Activated naive CD4-positive, alpha-beta T cell treated with anti-CD3 and anti-CD28 coated beads, Interleukin-2, amount 50 U/mL, for 72 hours (primary cell): ENCODE measurements at regions not wholly inside any gene's neighbourhood (a gene's known extent, or its start where the extent isn't known, plus 50 kb on each side); places are given as distances from the start of the nearest gene placed in this dataset.
"Not testable (repeated sequence)": the region's sequence is repeated elsewhere in the genome, so short reads cannot be mapped to it uniquely, and the experiment has no call there.

Experiments
- ATAC-seq, 2 donors: fragments of 150-1000 bp; cut with Tn5 transposase; 2 replicates each; pipeline ENCODE4 v1.10.0; 2021; ENCODE audit warnings: mild to moderate bottlenecking in 2 of 2, moderate library complexity in 2 of 2
- DNase-seq, 2 donors: peaks; one replicate each; pipeline ENCODE4 v3.0.0; 2021 to 2022; ENCODE audit warnings: low spot score in 2 of 2
- H3K27ac Mint-ChIP-seq, 2 donors: one replicate each; pipeline ENCODE4 v1.8.0; 2022; ENCODE audit warnings: mild to moderate bottlenecking in 2 of 2, mixed read lengths in 2 of 2
- H3K36me3 Mint-ChIP-seq, 2 donors: one replicate each; pipeline ENCODE4 v1.8.0; 2022; ENCODE audit warnings: mixed read lengths in 2 of 2
- H3K9me3 Mint-ChIP-seq, 2 donors: one replicate each; pipeline ENCODE4 v1.8.0; 2022; ENCODE audit warnings: mixed read lengths in 2 of 2

DNA sequence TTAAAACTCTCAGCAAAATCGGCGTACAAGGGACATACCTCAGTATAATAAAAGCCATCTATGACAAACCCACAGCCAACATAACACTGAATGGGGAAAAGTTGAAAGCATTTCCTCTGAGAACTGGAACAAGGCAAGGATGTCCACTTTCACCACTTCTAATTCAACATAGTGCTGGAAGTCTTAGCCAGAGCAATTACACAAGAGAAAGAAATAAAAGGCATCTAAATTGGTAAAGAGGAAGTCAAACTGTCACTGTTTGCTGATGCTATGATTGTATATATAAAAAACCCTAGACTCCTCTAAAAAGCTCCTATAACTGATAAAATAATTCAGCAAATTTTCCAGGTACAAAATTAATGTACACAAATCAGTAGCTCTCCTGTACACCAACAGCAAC, 116.9 kb upstream of the CPM start:
- peaks cover 6 to 35% of the 10 kb centered on the region in 2 donors for H3K36me3 Mint-ChIP-seq
- not testable (repeated sequence) for H3K27ac Mint-ChIP-seq, DNase-seq, ATAC-seq
- peaks cover 0 to 27% of the 10 kb centered on the region in 2 donors for H3K9me3 Mint-ChIP-seq

DNA sequence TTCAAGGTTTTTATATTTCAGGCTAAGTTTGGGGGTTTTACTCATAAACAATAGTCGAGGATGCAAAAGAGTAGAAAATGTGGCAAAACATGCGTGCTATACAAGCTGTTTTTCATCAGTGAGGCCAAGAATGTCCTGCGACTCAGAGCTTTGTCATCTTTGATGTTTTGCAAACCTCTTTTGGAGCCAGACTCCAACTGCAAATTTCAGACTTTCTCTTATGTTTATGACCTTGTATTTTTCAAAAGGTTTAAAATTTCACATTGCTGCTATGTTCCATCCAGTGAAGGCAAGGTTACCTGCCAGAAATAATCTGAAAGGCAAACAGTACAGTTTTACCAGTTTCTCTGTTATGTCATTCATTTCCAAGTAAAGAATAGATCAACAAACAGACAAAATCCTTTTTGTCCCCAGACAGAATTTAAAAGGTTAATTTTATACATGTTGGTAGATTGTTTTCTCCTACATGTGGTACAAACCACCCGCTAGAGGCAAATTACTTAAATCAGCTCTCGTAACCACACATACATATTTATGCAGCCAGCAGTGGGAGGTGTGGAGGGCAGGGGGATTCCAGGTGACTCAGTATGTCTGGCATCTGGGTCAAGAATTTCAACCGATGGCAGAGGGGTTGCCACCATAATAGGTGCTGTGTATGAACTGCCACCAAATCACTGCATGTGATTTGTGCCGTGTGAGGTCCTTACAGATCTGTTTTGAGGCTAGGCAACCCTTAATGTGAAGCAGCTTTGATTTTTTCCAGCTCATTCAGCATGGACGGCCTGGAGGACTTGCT, 119.8 kb upstream of the CPM start:
- H3K9me3 Mint-ChIP-seq, result peaks cover 0 to 27% of the 10 kb centered on the region in 2 donors
- peaks cover 6 to 39% of the 10 kb centered on the region in 2 donors for H3K36me3 Mint-ChIP-seq
- ATAC-seq, result peak; percentile 96 to 98
- peak; percentile 35 to 69 for DNase-seq
- H3K27ac Mint-ChIP-seq, result no peak overlapping the region

DNA sequence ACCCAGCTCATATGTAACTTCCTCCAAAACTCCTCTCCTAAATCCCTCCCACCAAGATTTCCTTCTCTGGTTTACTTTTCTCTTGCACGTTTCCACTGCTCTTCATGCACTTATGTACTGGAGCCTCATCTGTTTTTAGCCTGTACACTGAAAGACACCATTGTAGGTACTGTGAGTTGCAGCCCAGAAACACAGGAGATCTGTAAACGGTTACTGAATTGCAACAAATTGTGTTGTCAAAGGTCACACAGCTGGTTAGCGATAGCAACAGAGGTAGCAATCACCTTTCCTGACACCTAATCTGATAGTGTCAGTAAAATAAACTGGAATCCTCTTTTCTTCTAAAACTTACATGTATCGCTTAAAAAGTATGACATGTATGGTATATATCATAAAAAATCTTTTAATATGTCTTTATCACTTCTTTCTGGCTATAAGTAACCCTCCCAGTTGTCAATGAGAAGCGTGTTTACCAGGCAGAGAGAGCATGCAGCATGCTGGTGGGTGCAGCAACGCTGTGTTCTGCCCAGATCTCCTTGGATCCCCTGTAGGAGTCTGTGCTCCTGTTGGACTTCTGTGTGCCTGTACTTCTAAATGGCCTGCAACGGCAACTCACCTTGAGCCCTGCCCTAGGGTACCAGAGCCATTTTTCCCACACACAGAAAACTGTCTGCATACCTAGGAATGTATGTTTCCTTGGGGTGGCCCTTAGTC, 121.5 kb upstream of the CPM start:
- DNase-seq, result no peak
- no peak overlapping the region for H3K27ac Mint-ChIP-seq
- ATAC-seq, result no peak
- peaks cover 0 to 20% of the 10 kb centered on the region in 2 donors for H3K9me3 Mint-ChIP-seq
- H3K36me3 Mint-ChIP-seq, result peaks cover 6 to 28% of the 10 kb centered on the region in 2 donors

DNA sequence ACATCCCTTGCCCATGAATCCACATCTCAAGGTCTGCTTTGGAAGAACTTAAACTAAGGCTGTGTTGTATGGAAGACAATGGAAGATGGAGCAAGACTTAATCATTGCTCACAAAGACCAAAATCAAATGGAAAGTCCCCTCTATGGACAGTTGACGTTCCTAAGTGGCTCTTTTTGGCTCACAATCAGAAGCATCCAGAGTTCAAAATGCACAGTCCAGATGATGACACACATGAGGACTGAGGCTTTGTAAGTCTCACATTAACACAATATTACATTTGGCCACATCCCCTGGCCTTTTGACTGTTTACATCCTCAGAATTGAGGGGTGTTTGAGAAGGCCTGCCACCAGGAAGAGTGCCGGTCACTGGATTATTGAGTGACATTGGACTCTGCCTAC, 122.3 kb upstream of the CPM start:
- H3K27ac Mint-ChIP-seq, result no peak overlapping the region
- peaks cover 6 to 28% of the 10 kb centered on the region in 2 donors for H3K36me3 Mint-ChIP-seq
- DNase-seq (no peak), ATAC-seq (no peak)
- H3K9me3 Mint-ChIP-seq, result peaks cover 0 to 18% of the 10 kb centered on the region in 2 donors

DNA sequence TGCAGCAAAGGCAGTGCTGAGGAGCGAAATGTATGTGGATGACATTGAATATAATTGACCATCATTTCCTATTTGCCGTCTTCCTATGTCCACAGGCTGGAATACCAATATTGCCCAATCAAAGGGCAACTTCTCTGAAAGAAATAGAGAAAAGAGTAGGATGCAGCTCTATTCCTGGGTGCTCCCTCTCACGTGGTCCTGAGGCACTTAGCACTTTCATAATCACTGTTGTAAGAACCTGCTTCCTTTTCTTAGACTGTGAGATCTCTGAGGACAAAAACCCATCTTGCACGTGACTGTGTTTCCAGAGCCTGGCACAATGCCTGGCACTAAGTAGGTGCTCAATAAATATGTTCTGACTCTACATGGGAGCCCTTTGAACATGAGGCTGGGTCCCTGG, 122.7 kb upstream of the CPM start:
- Mint-ChIP-seq H3K27ac (no peak overlapping the region), H3K36me3 (peaks cover 5 to 27% of the 10 kb centered on the region in 2 donors), H3K9me3 (peaks cover 0 to 14% of the 10 kb centered on the region in 2 donors)
- no peak for DNase-seq
- no peak for ATAC-seq

DNA sequence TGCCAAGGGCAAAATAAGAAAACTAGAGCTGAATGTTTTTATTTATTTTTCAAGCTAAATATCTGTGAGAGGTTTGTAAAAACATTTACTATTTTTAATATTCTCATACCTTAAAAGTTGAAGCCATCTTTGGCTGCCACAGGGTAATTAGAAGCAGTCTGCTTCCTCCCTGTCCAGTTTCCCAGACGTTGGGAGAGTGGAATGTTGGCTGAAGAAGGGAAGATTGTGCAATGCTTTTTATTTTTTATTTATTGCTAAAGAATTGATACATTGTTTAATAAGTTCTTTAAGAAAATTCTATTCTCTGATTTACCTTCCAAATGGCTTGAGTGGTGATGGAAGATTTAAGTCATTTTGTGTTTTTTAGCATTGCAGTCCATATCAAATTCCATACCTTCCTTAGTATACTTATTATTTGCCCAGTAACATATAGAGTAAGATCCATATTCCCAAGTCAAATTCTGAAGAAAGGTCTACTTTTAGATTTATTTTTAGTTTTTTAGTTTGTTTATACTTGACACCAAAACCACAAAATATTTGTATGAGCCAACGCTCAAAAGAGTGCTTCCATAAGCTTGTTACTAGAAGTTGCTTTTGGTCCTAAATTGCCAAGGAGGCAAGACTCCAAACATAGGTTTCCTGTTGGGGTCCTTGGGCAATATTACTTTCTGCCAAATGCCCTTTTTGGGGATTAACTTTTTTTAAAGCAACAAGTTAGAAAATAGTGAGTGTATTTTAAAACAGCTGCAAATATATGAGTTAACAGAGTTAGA, 124.0 kb upstream of the CPM start:
- no peak for DNase-seq
- Mint-ChIP-seq H3K9me3 (peaks cover 0 to 7% of the 10 kb centered on the region in 2 donors), H3K27ac (no peak overlapping the region), H3K36me3 (peaks cover 0 to 17% of the 10 kb centered on the region in 2 donors)
- ATAC-seq, result no peak

DNA sequence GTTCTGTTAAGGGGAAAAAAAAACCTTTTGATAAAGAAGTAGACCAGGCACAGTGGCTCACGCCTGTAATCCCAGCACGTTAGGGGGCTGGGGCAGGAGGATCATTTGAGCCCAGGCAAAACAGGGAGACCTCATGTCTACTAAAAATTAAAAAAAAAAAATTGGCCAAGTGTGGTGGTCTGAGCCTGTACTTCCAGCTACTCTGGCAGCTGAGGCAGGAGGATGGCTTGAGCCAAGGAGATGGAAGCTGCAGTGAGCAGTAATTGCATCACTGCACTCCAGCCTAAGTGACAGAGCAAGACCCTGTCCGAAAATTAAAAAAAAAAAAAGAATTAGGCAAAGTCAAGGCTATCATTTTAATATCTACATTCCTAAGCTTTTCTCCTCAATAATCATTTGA, 124.8 kb upstream of the CPM start:
- H3K9me3 Mint-ChIP-seq, result peaks cover 0 to 8% of the 10 kb centered on the region in 2 donors
- H3K36me3 Mint-ChIP-seq, result peaks cover 0 to 17% of the 10 kb centered on the region in 2 donors
- peak overlapping the region in 1 of 2 donors; percentile 16 for H3K27ac Mint-ChIP-seq
- no peak for ATAC-seq
- no peak for DNase-seq

DNA sequence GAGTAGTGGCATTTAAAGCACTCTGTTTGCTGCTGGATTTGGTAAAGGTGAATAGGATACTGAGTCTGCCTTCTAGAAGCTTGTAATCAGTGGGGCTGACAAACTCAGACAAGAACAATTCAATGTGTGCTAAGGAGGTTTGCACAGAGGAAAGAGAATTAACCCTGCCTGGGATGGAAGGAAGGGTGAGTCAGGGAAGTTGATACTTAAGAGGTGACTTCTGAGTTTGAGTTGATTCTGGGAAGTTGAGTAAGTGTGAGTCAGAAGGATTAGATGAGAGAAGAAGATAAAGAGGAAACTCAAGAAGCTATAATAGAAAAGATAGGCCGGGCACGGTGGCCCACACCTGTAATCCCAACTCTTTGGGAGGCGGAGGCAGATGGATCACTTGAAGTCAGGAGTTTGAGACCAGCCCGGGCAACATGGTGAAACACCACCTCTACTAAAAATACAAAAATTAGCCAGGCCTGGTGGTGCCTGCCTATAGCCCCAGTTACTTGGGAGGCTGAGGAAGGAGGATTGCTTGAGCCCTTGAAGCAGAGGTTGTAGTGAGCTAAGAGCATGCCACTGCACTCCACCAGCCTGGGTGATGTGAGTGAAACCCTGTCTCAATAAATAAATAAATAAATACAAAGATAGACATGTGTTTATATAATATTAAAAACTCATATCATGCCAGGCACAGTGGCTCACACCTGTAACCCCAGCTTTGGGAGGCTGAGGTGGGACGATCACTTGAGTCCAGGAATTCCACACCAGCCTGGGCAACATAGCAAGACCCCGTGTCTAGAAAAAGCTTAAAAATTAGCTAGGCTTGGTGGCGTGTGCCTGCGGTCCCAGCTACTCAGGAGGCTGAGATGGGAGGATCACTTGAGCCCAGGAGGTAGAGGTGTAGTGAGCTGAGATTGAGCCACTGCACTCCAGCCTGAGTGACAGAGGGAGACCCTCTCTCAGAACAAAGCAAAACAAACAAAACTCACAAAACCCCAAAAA, 126.8 kb upstream of the CPM start:
- peaks cover 0 to 3% of the 10 kb centered on the region in 2 donors for H3K9me3 Mint-ChIP-seq
- peak overlapping the region; percentile 6 to 8 for H3K27ac Mint-ChIP-seq
- peaks cover 0 to 5% of the 10 kb centered on the region in 2 donors for H3K36me3 Mint-ChIP-seq
- no peak for DNase-seq
- peak; percentile 95 to 96 for ATAC-seq

DNA sequence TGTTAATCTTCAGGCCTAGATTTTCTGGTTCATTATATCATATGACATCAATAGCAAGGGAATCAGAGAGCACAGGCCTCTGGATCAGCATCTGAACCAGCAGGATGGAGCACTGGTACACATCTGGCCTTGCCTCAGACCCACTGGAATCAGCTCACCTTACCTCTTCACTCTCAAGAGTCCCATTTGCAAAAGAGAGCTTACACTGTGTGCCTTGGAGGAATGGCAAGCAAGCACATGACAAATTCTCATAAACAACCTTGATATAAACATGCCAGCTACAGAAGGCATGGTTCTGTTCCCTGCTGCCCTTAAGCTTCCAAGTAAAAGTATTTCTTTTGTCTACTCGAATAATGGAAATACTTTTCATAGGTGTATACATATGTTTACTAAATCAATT, 128.6 kb upstream of the CPM start:
- no peak overlapping the region for H3K27ac Mint-ChIP-seq
- no peaks in the 10 kb centered on the region for H3K36me3 Mint-ChIP-seq
- ATAC-seq (no peak), DNase-seq (no peak)
- H3K9me3 Mint-ChIP-seq, result peaks cover 0 to 3% of the 10 kb centered on the region in 2 donors

DNA sequence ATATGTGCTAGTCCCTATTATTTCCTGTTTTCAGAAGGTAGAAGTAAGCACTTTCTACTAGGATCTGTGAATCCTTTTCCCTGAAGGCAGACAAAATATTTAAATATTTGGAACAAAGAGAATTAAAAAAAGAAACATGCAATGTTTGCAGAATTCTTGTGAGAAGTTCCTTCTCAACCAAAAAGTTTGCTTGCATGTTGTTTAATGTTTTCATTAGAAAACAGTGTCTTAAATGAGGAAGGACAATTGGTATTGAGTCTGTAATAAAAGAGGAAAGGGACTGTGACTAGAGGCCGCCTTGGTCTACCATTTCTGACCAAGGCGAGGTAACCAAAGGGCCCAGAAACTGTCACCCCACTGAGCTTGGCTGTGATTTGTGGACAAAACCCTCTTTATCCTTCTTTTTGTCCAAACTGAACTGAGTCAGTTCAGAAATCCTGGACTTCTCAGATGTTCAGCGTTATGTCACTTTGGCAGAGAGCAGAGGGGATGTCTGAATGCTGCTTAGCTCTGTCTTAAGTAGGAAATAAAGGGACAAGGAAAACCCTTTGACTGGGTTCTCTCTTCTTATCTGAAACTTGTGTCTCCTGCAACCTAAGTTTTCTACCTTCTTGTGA, 129.8 kb upstream of the CPM start:
- Mint-ChIP-seq H3K9me3 (peaks cover 0 to 3% of the 10 kb centered on the region in 2 donors), H3K36me3 (no peaks in the 10 kb centered on the region), H3K27ac (no peak overlapping the region)
- DNase-seq, result no peak
- no peak for ATAC-seq

DNA sequence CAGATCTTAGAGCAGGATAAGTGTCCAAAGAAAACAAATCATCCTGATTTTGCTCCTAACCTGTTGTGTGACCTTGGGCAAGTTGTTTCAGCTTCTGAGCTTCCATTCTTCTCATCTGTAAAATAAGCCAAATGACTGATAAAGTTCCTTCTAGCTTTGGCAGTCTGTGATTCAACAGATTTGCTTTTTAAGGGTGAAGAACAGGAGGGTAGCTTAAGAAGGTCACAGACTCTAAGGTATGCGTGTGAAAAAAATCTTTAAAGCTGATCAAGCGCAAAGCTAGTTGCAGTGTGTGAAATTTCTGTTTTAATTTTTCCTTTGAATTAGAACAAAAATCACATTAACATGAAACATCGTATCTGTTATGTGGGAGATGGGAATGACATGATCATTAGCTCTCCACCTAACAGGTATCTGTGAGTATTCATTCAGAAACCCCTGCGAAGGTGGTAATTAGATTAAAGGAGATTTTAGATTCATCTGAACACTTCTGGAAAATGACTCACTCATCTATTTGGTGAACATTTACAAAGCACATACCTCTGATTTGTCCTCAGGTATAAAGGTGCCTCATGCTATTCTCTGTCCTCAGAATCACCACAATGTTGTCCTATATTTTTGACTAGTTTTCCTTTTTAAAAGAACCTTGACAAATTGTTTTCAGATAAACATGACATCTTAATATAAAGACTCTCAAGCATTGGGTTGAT, 131.9 kb upstream of the CPM start:
- H3K27ac Mint-ChIP-seq, result peak overlapping the region in 1 of 2 donors; percentile 63

DNA sequence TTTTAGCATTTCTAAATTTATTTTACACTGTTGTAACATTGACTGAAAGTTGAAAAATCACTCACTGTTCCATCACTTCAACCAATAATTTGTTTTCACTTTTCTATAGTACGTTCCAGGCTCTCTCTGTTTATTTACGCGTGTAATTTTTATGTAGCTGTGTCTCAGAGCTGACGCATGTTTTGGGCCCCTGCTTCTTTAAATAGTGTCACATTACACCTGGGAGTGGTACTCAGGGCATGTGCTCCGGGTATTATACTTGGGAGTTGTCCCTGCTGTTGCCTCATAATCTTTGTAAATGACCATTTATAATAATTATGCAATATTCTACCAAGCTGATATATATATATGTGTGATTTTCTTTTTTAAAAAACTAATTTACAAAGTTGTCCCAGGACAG, 132.8 kb upstream of the CPM start:
- Mint-ChIP-seq H3K36me3 (no peaks in the 10 kb centered on the region), H3K9me3 (peaks cover 0 to 3% of the 10 kb centered on the region in 2 donors), H3K27ac (no peak overlapping the region)
- no peak for DNase-seq
- no peak for ATAC-seq

More for the DNA sequence above, 131.9 kb upstream of the CPM start:
- Mint-ChIP-seq H3K9me3 (peaks cover 0 to 3% of the 10 kb centered on the region in 2 donors), H3K36me3 (no peaks in the 10 kb centered on the region)
- ATAC-seq (peak; percentile 51 to 81), DNase-seq (no peak)

DNA sequence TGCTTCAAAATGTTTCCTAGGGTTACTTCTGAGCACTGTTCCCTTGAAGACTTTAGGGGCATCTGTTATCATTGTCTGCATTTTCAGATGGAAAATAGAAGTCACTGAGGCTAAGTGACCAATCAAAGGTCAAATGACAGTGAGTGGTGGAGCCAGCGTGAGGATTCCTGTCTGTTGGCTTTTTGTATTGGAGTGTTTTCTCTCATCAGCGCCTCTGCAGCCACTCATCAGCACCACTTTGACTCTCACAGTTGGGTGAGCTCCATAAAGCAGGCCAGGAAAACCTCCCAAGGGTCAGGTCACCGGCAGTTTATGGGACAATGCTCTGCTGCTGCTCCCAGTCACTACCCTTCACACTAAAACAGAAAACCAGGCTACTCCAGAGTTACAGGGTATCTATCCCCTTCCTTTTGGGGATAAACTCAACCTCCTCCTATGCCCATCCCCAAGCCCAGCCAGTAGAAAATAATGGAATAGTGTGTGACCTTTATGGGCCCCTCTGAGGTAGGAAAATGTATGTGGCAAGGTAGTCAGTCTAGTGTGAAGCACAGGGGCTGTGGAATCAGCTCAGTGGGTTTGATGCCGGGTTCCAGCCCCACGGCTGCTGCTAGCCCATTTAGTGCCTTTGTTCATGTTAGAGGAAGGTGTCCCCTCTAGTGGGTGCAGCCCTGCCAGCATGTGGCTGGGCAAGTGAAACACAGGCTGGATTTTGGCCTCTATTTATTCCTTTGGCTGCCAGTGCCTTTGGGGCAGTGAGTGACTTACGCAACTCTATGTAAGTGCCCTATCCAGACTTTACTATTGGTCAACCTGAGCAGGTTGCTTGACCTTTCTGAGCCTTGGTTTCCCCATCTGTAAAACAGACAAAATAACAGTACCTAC, 133.8 kb upstream of the CPM start:
- DNase-seq (no peak), ATAC-seq (peak in 1 of 2 donors; percentile 25)
- Mint-ChIP-seq H3K9me3 (peaks cover 0 to 3% of the 10 kb centered on the region in 2 donors), H3K27ac (peak overlapping the region in 1 of 2 donors; percentile 70), H3K36me3 (no peaks in the 10 kb centered on the region)

DNA sequence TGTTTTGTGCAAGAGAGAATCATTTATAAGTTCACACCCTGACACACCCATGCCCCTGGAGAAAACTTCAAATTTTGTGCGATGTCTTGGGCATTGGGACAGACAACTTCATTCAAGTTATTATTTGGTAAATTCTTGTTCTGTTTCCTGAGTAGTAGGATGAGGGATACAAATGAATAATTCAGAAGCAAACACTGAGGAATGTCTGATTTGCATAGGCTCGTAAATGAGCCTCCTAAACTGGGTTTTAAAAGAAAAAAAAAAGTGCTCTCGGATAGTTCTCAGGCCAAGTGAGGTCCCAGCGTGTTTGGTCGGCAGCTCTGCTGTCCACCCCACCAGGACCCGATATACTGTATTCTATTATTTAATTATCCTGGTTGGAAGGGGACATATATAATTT, 134.7 kb upstream of the CPM start:
- no peak for DNase-seq
- no peak for ATAC-seq
- Mint-ChIP-seq H3K27ac (peak overlapping the region in 1 of 2 donors; percentile 55), H3K36me3 (no peaks in the 10 kb centered on the region), H3K9me3 (no peaks in the 10 kb centered on the region)
